GM23338 (cell line): ENCODE measurements at regions not wholly inside any gene's neighbourhood (a gene's known extent, or its start where the extent isn't known, plus 50 kb on each side); places are given as distances from the start of the nearest gene placed in this dataset.

Source experiments
- ATAC-seq: fragments of 200-7000 bp; cut with Tn5 transposase; 3 replicates; pipeline ENCODE4 v1.9.1; 2020
- DNase-seq: peaks from one replicate; pipeline ENCODE4 v3.0.0-alpha.2; 2015; ENCODE audit warnings: low spot score
- H2AFZ ChIP-seq: fragments of 200-600 bp; sonication (generic); 2 replicates; pipeline ENCODE4 v1.8.0; 2016; ENCODE audit warnings: antibody characterized with exemption, mild to moderate bottlenecking, moderate library complexity
- H3F3A ChIP-seq: fragments of 200-600 bp; sonication (generic); replicated peaks from 2 replicates; pipeline ENCODE4 v1.8.0; 2017; ENCODE audit warnings: antibody characterized with exemption, mixed run types, low read depth
- H3K27ac ChIP-seq: fragments of 200-600 bp; sonication (generic); 2 replicates; pipeline ENCODE4 v1.6.1; 2016; ENCODE audit warnings: low read depth
- H3K27me3 ChIP-seq: fragments of 200-600 bp; sonication (generic); 2 replicates; pipeline ENCODE4 v1.8.0; 2016; ENCODE audit warnings: mild to moderate bottlenecking, mixed run types, moderate library complexity; ENCODE audit not compliant: insufficient read depth
- H3K36me3 ChIP-seq: fragments of 200-600 bp; sonication (generic); 2 replicates; pipeline ENCODE4 v1.8.0; 2016; ENCODE audit warnings: mild to moderate bottlenecking; ENCODE audit not compliant: insufficient read depth
- H3K4me1 ChIP-seq: fragments of 200-600 bp; sonication (generic); 2 replicates; pipeline ENCODE4 v1.8.0; 2016; ENCODE audit warnings: mild to moderate bottlenecking, moderate library complexity; ENCODE audit not compliant: insufficient read depth
- H3K4me2 ChIP-seq: fragments of 200-600 bp; sonication (generic); 2 replicates; pipeline ENCODE4 v1.7.1; 2017; ENCODE audit warnings: mixed run types
- H3K4me3 ChIP-seq: fragments of 200-600 bp; sonication (generic); 2 replicates; pipeline ENCODE4 v1.6.1; 2016; ENCODE audit warnings: mixed run types
- H3K79me2 ChIP-seq: fragments of 200-600 bp; sonication (generic); replicated peaks from 2 replicates; pipeline ENCODE4 v1.8.0; 2017; ENCODE audit warnings: mild to moderate bottlenecking; ENCODE audit not compliant: insufficient read depth
- H3K9me2 ChIP-seq: fragments of 200-600 bp; sonication (generic); 2 replicates; pipeline ENCODE4 v1.8.0; 2017; ENCODE audit not compliant: insufficient read depth
- H4K20me1 ChIP-seq: fragments of 200-600 bp; sonication (generic); replicated peaks from 2 replicates; pipeline ENCODE4 v1.8.0; 2017; ENCODE audit warnings: mild to moderate bottlenecking; ENCODE audit not compliant: insufficient read depth
- H3K27ac Mint-ChIP-seq: 2 replicates; pipeline ENCODE4 v1.8.0; 2020; ENCODE audit warnings: inconsistent platforms, mild to moderate bottlenecking, moderate library complexity, mixed read lengths
- H3K27me3 Mint-ChIP-seq: 3 replicates; pipeline ENCODE4 v1.8.0; 2022; ENCODE audit warnings: low read depth, mild to moderate bottlenecking, moderate library complexity, mixed read lengths, inconsistent platforms; ENCODE audit not compliant: insufficient read depth, poor library complexity
- H3K36me3 Mint-ChIP-seq: 3 replicates; pipeline ENCODE4 v1.8.0; 2021; ENCODE audit warnings: low read depth, mild to moderate bottlenecking, inconsistent platforms, moderate library complexity, mixed read lengths
- H3K4me1 Mint-ChIP-seq: 3 replicates; pipeline ENCODE4 v1.8.0; 2020; ENCODE audit warnings: mild to moderate bottlenecking, inconsistent platforms, mixed read lengths
- H3K4me3 Mint-ChIP-seq: 3 replicates; pipeline ENCODE4 v1.8.0; 2021; ENCODE audit warnings: moderate library complexity, mild to moderate bottlenecking, inconsistent platforms, mixed read lengths
- H3K9me3 Mint-ChIP-seq: 3 replicates; pipeline ENCODE4 v1.8.0; 2020; ENCODE audit warnings: moderate library complexity, mild to moderate bottlenecking, inconsistent platforms, mixed read lengths
- CREB1 ChIP-seq: fragments of 250-450 bp; sonication (Bioruptor Pico); IDR thresholded peaks from 2 replicates; pipeline ENCODE4 v1.5.0; 2020; ENCODE audit warnings: low read depth, mild to moderate bottlenecking, moderate library complexity
- CTCF ChIP-seq, 2 experiments: fragments of 200-600 bp in 1 of 2; sonication (generic) in 1 of 2; conservative IDR thresholded peaks; 2 replicates each; pipeline versions ENCODE4 v1.5.1 to v1.6.1; 2016 to 2017; ENCODE audit warnings: antibody characterized with exemption in 2 of 2, low read depth in 2 of 2, mild to moderate bottlenecking in 2 of 2, moderate library complexity in 1 of 2
- ETS1 ChIP-seq: IDR thresholded peaks from 2 replicates; pipeline ENCODE4 v1.6.1; 2016; ENCODE audit warnings: antibody characterized with exemption
- EZH2 ChIP-seq: fragments of 200-600 bp; sonication (generic); IDR thresholded peaks from one replicate; pipeline ENCODE4 v1.8.0; 2017; ENCODE audit warnings: antibody characterized with exemption, mild to moderate bottlenecking, low read depth; ENCODE audit not compliant: unreplicated experiment
- EZH2phosphoT487 ChIP-seq: fragments of 200-600 bp; sonication (generic); IDR thresholded peaks from one replicate; pipeline ENCODE4 v1.8.1; 2018; ENCODE audit warnings: antibody characterized with exemption; ENCODE audit not compliant: unreplicated experiment
- JUNB ChIP-seq: IDR thresholded peaks from one replicate; pipeline ENCODE4 v1.6.1; 2016; ENCODE audit warnings: antibody characterized with exemption; ENCODE audit not compliant: unreplicated experiment
- NANOG ChIP-seq: IDR thresholded peaks from 2 replicates; pipeline ENCODE4 v1.6.1; 2016; ENCODE audit warnings: antibody characterized with exemption, borderline replicate concordance
- POLR2AphosphoS5 ChIP-seq: IDR thresholded peaks from 2 replicates; pipeline ENCODE4 v1.6.1; 2016; ENCODE audit warnings: antibody characterized with exemption, low read depth
- REST ChIP-seq: IDR thresholded peaks from one replicate; pipeline ENCODE4 v1.6.1; 2018; ENCODE audit warnings: antibody characterized with exemption; ENCODE audit not compliant: unreplicated experiment
- STAT1 ChIP-seq: IDR thresholded peaks from one replicate; pipeline ENCODE4 v1.6.1; 2016; ENCODE audit warnings: antibody characterized with exemption; ENCODE audit not compliant: unreplicated experiment
- ZNF114 ChIP-seq: fragments of 250-450 bp; sonication (Bioruptor Pico); IDR thresholded peaks from 2 replicates; pipeline ENCODE4 v1.5.0; 2020; ENCODE audit warnings: mild to moderate bottlenecking, moderate library complexity
- ZNF331 ChIP-seq: fragments of 250-450 bp; sonication (Bioruptor Pico); IDR thresholded peaks from 2 replicates; pipeline ENCODE4 v1.5.0; 2020; ENCODE audit warnings: low read depth, mild to moderate bottlenecking, moderate library complexity
- ZNF462 ChIP-seq: fragments of 250-450 bp; sonication (Bioruptor Pico); IDR thresholded peaks from 2 replicates; pipeline ENCODE4 v1.5.0; 2020; ENCODE audit warnings: mild to moderate bottlenecking, moderate library complexity

- Mint-ChIP-seq H3K27ac (no peak overlapping the region), H3K4me1 (peaks cover 28% of the 10 kb centered on the region), H3K4me3 (no peak overlapping the region), H3K36me3 (no peaks in the 10 kb centered on the region), H3K9me3 (no peaks in the 10 kb centered on the region; the same call in 1 of the 3 replicates), H3K27me3 (peaks cover 3% of the 10 kb centered on the region)
- TF ChIP-seq EZH2phosphoT487, result no peak
- TF ChIP-seq REST, result no peak
- TF ChIP-seq EZH2, result no peak
- TF ChIP-seq ZNF114 (CRISPR knock-in tag), result no peak
- TF ChIP-seq CREB1 (CRISPR knock-in tag), result no peak
- TF ChIP-seq POLR2AphosphoS5, result no peak
- no peak for TF ChIP-seq ETS1
- no peak for TF ChIP-seq NANOG
- TF ChIP-seq CTCF (conservative IDR thresholded peaks at IDR 0.05; ENCODE audit: low read depth in 2 of 2), result no peak
- TF ChIP-seq ZNF331 (CRISPR knock-in tag), result no peak
- no peak for TF ChIP-seq JUNB
- TF ChIP-seq STAT1, result no peak
- no peak for TF ChIP-seq ZNF462 (CRISPR knock-in tag)
- H3K4me1 ChIP-seq, result peaks cover 25% of the 10 kb centered on the region
- no peaks in the 10 kb centered on the region for H3K27me3 ChIP-seq
- no peaks in the 10 kb centered on the region for H3K9me2 ChIP-seq
- H3K4me2 ChIP-seq, result no peak overlapping the region
- no peaks in the 10 kb centered on the region for H3K79me2 ChIP-seq
- no peaks in the 10 kb centered on the region for H4K20me1 ChIP-seq
- H3K36me3 ChIP-seq, result no peaks in the 10 kb centered on the region
- H3K4me3 ChIP-seq, result no peak overlapping the region
- ATAC-seq (no peak), DNase-seq (no peak)
- H2AFZ ChIP-seq, result no peak overlapping the region
- no peaks in the 10 kb centered on the region for H3F3A ChIP-seq
- no peak overlapping the region for H3K27ac ChIP-seq
Measured at GRCh38 chr19:29370276-29370675, 155.5 kb upstream of the VSTM2B start.
